Spleen (tissue), 11 donors: ENCODE measurements at regions not wholly inside any gene's neighbourhood (a gene's known extent, or its start where the extent isn't known, plus 50 kb on each side); places are given as distances from the start of the nearest gene placed in this dataset.
"Not testable (repeated sequence)": the region's sequence is repeated elsewhere in the genome, so short reads cannot be mapped to it uniquely, and the experiment has no call there.

Experiments used
- DNase-seq: peaks from one replicate; pipeline ENCODE4 v3.0.0-alpha.2; 2020
- H3K27ac ChIP-seq, 8 donors: fragments of 200-600 bp; sonication (generic) in 7 of 8; 1 replicate in 4 of 8; 2 replicates in 4 of 8; pipeline versions ENCODE4 v1.5.0 to v1.8.0; 2016 to 2021; ENCODE audit warnings: inconsistent platforms in 4 of 8, mild to moderate bottlenecking in 4 of 8, moderate library complexity in 1 of 8
- H3K27me3 ChIP-seq, 7 donors: fragments of 200-600 bp; sonication (generic) in 6 of 7; replicated peaks in 1 of 7; 1 replicate in 4 of 7; 2 replicates in 3 of 7; pipeline versions ENCODE4 v1.5.0 to v1.8.0; 2016 to 2021; ENCODE audit warnings: inconsistent platforms in 3 of 7, mild to moderate bottlenecking in 1 of 7
- H3K36me3 ChIP-seq, 6 donors: fragments of 200-600 bp; sonication (generic) in 5 of 6; 1 replicate in 4 of 6; 2 replicates in 2 of 6; pipeline versions ENCODE4 v1.5.0 to v1.8.0; 2016 to 2021; ENCODE audit warnings: inconsistent platforms in 2 of 6
- H3K4me1 ChIP-seq, 6 donors: fragments of 200-600 bp; sonication (generic) in 5 of 6; 1 replicate in 3 of 6; 2 replicates in 3 of 6; pipeline versions ENCODE4 v1.5.0 to v1.8.0; 2016 to 2021; ENCODE audit warnings: inconsistent platforms in 3 of 6
- H3K4me3 ChIP-seq, 8 donors: fragments of 200-600 bp; sonication (generic) in 7 of 8; 1 replicate in 4 of 8; 2 replicates in 4 of 8; pipeline versions ENCODE4 v1.5.0 to v1.8.0; 2016 to 2021; ENCODE audit warnings: inconsistent platforms in 4 of 8, mild to moderate bottlenecking in 4 of 8, moderate library complexity in 2 of 8
- H3K9me3 ChIP-seq, 8 donors: fragments of 200-600 bp; sonication (generic) in 7 of 8; 1 replicate in 4 of 8; 2 replicates in 4 of 8; pipeline versions ENCODE4 v1.5.0 to v1.8.0; 2016 to 2021; ENCODE audit warnings: inconsistent platforms in 4 of 8
- CTCF ChIP-seq, 11 experiments: fragments of 200-600 bp in 7 of 11; fragments of 450-650 bp in 4 of 11; sonication (generic) in 4 of 11; IDR thresholded peaks in 8 of 11; conservative IDR thresholded peaks in 3 of 11; 1 replicate in 7 of 11; 2 replicates in 4 of 11; pipeline versions ENCODE4 v1.4.0 to v1.8.0; 2016 to 2021; ENCODE audit warnings: antibody characterized with exemption in 11 of 11, inconsistent platforms in 4 of 11, mild to moderate bottlenecking in 1 of 11
- POLR2A ChIP-seq, 3 donors: fragments of 450-650 bp; IDR thresholded peaks; one replicate each; pipeline ENCODE4 v1.5.1; 2017; ENCODE audit warnings: antibody characterized with exemption in 3 of 3, mild to moderate bottlenecking in 1 of 3
- POLR2AphosphoS5 ChIP-seq, 3 donors: sonication (generic); formaldehyde crosslinking; IDR thresholded peaks; one replicate each; pipeline ENCODE4 v1.5.1; 2017; ENCODE audit warnings: antibody characterized with exemption in 3 of 3
- WGBS, 5 donors: extraction: QIAGEN DNeasy Blood & Tissue Kit in 3 of 5; methylation state at CpG; one replicate each; pipeline versions ENCODE4 v1.1.5 to v1.1.7; 2013 to 2018; 5-methylcytosine and 5-hydroxymethylcytosine counted together
- intact Hi-C: fragments of 100-400 bp; cut with DNase I; formaldehyde crosslinking; loops from one replicate; pipeline ENCODE4 v1.15.0; 2023; ENCODE audit warnings: low total_unique reads
- donor health status: healthy with polysubstance abuse.
- donor health status: DM: no; HTN: no; CAD: no; lungs with moderate emphysema.
- donor health status: DM: no; HTN: no; CAD: no.
- donor health status: Bipolar disorder and iron deficiency.
- donor health status: healthy.
- donor health status: DM: no; HTN: no; CAD: no.
- donor health status: DM: yes; HTN: yes; CAD: no.

DNA sequence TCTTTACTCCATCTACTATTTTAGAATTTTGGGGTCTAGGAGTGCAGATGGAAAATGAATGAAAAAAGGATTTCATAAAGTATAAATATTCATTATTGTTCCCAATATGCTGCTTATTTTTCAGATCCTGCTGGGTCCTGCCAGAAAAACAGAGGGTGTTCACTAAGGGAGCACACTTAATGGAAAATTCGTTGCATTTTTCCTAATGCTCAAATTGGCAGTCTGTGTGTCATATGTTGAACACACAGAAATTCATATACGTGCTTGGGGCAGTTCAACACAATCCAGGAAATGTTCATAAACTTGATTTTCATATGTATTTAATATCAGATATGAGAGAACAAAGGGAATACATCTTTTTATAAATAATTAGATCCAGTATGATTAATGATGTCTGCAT, 1019.4 kb downstream of the EPHA7 start:
- TF ChIP-seq POLR2A (IDR thresholded peaks at IDR 0.05) (no peak), POLR2AphosphoS5 (IDR thresholded peaks at IDR 0.05) (no peak), CTCF (IDR thresholded peaks at IDR 0.05 in 8 of 11, conservative IDR thresholded peaks at IDR 0.05 in 3 of 11) (no peak)
- intact Hi-C loops = no loop called here
- Histone ChIP-seq H3K27ac (no peak overlapping the region), H3K27me3 (no peaks in the 10 kb centered on the region), H3K9me3 (peaks cover 0 to 11% (median 0%) of the 10 kb centered on the region in 8 donors), H3K36me3 (no peaks in the 10 kb centered on the region), H3K4me3 (no peak overlapping the region), H3K4me1 (no peaks in the 10 kb centered on the region)
- WGBS, 5 donors = 62 to 71% (median 63%) methylated on average over 2 of the region's 2 CpGs
- DNase-seq = no peak

DNA sequence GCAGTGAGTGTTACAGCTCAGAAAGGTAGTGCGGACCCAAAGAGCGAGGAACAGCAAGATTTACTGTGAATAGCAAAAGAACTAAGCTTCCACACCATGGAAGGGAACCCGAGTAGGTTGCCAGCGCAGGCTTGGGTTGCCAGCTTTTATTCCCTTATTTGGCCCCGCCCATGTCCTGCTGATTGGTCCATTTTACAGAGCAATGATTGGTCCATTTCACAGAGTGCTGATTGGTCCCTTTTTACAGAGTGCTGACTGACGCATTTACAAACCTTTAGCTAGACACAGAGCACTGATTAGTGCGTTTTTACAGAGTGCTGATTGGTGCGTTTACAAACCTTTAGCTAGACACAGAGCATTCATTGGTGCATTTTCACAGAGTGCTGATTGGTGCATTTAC, 1030.7 kb downstream of the EPHA7 start:
- H3K27ac ChIP-seq, H3K4me1 ChIP-seq, H3K27me3 ChIP-seq, H3K36me3 ChIP-seq, intact Hi-C loops, H3K4me3 ChIP-seq, DNase-seq: not testable (repeated sequence)
- peaks cover 0 to 16% (median 0%) of the 10 kb centered on the region in 8 donors for H3K9me3 ChIP-seq
- 86 to 93% (median 90%) methylated on average over 8 of the region's 8 CpGs for WGBS, 5 donors

- Histone ChIP-seq H3K36me3 (no peaks in the 10 kb centered on the region), H3K4me3 (no peak overlapping the region), H3K4me1 (no peaks in the 10 kb centered on the region), H3K27ac (no peak overlapping the region), H3K27me3 (no peaks in the 10 kb centered on the region), H3K9me3 (no peaks in the 10 kb centered on the region)
- 75 to 92% (median 76%) methylated on average over 2 of the region's 2 CpGs for WGBS, 5 donors
- no peak for TF ChIP-seq POLR2AphosphoS5 (IDR thresholded peaks at IDR 0.05)
- TF ChIP-seq CTCF (IDR thresholded peaks at IDR 0.05 in 8 of 11, conservative IDR thresholded peaks at IDR 0.05 in 3 of 11) = no peak
- no peak for TF ChIP-seq POLR2A (IDR thresholded peaks at IDR 0.05)
- intact Hi-C loops = no loop called here
- DNase-seq = no peak
Observed at GRCh38 chr6:92380803-92381601, 1038.4 kb downstream of the EPHA7 start.

DNA sequence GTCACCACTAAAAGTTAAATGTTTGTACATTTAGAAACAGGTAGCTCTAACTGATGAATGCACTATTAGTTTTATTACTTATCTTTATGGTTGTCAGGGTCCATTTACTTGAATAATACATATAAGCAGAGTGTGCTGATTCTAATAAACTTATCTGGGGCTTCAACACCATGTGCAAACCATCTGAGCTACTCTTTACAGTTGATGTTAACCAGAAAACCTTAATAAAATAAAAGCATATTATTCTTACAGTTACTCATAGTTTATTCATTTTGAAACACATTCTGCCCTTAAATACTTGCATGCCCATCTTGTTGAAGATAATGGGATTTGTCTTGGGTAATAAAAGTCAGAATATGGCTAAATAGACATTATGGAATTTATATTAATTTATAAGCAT, 1042.2 kb downstream of the EPHA7 start:
- Histone ChIP-seq H3K36me3 (no peaks in the 10 kb centered on the region), H3K4me3 (no peak overlapping the region), H3K4me1 (no peaks in the 10 kb centered on the region), H3K9me3 (no peaks in the 10 kb centered on the region), H3K27me3 (no peaks in the 10 kb centered on the region), H3K27ac (no peak overlapping the region)
- intact Hi-C loops = no loop called here
- TF ChIP-seq POLR2A (IDR thresholded peaks at IDR 0.05) (no peak), POLR2AphosphoS5 (IDR thresholded peaks at IDR 0.05) (no peak), CTCF (IDR thresholded peaks at IDR 0.05 in 8 of 11, conservative IDR thresholded peaks at IDR 0.05 in 3 of 11) (no peak)
- no peak for DNase-seq
